ENCODE measurements at regions not wholly inside any gene's neighbourhood (a gene's known extent, or its start where the extent isn't known, plus 50 kb on each side); places are given as distances from the start of the nearest gene placed in this dataset.
A peak's percentile ranks its signal among the peaks of the same experiment; 100 is the strongest.

DNA sequence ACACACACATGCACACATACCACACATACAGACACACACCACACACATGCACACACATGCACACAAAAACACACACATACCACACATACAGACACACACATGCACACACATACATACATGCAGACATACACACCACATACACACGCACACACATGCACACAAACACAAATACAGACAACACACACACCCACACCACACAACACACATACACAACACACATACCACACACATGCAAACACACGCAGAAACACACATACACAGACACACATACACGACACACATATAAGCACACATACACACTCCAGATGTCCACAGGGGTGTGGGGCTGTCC is 60.1 kb upstream of the PPP2R2D start:
- no peaks in the 10 kb centered on the region for H3K4me1 ChIP-seq
- no peak overlapping the region for H3K27ac ChIP-seq
- intact Hi-C loops (cut with DNase I; ENCODE audit: low total_unique reads): no loop called here
- peak in 1 of 2 donors; percentile 4 for DNase-seq
- H3K9me3 ChIP-seq: peaks cover 0 to under 1% (median 0%) of the 10 kb centered on the region in 3 donors
- H3K27me3 ChIP-seq: peaks cover 0 to 2% of the 10 kb centered on the region in 2 donors
- H3K4me3 ChIP-seq: no peak overlapping the region
- TF ChIP-seq, protein P1, sequence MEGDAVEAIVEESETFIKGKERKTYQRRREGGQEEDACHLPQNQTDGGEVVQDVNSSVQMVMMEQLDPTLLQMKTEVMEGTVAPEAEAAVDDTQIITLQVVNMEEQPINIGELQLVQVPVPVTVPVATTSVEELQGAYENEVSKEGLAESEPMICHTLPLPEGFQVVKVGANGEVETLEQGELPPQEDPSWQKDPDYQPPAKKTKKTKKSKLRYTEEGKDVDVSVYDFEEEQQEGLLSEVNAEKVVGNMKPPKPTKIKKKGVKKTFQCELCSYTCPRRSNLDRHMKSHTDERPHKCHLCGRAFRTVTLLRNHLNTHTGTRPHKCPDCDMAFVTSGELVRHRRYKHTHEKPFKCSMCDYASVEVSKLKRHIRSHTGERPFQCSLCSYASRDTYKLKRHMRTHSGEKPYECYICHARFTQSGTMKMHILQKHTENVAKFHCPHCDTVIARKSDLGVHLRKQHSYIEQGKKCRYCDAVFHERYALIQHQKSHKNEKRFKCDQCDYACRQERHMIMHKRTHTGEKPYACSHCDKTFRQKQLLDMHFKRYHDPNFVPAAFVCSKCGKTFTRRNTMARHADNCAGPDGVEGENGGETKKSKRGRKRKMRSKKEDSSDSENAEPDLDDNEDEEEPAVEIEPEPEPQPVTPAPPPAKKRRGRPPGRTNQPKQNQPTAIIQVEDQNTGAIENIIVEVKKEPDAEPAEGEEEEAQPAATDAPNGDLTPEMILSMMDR (IDR thresholded peaks at IDR 0.05): no peak
- H3K36me3 ChIP-seq: no peaks in the 10 kb centered on the region

DNA sequence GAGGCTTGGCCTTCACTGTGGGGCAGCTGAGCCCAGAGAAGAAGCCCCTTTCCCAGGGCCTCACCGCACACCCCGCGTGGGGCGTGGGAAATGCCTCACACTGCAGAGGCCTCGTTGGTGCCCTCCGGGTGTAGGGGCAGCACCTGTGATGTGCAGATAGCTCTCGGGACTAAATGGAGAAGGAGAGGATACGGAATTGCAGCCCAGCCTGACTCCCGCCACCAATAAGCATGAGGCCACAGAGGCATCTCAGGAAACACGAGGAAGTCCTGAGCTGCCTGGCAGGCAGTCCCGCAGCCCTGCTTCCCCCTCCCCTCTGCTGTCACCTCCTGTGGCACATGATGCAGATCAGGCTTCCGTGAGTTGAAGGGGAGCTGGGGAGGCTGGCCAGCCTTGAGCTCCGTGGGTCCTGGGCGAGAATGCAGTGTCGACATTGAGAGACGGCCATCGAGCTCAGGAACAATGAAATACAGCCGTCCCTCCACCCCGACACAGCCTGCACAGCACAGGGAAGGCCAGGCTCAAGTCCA is 59.6 kb upstream of the PPP2R2D start:
- H3K27me3 ChIP-seq: peaks cover 0 to 3% of the 10 kb centered on the region in 2 donors
- H3K27ac ChIP-seq: no peak overlapping the region
- H3K4me1 ChIP-seq: no peaks in the 10 kb centered on the region
- TF ChIP-seq, protein P1 (IDR thresholded peaks at IDR 0.05): no peak
- DNase-seq: peak in 1 of 2 donors; percentile 40
- no peaks in the 10 kb centered on the region for H3K9me3 ChIP-seq
- intact Hi-C loops (cut with DNase I; ENCODE audit: low total_unique reads): no loop called here
- H3K36me3 ChIP-seq: no peaks in the 10 kb centered on the region
- no peak overlapping the region for H3K4me3 ChIP-seq

DNA sequence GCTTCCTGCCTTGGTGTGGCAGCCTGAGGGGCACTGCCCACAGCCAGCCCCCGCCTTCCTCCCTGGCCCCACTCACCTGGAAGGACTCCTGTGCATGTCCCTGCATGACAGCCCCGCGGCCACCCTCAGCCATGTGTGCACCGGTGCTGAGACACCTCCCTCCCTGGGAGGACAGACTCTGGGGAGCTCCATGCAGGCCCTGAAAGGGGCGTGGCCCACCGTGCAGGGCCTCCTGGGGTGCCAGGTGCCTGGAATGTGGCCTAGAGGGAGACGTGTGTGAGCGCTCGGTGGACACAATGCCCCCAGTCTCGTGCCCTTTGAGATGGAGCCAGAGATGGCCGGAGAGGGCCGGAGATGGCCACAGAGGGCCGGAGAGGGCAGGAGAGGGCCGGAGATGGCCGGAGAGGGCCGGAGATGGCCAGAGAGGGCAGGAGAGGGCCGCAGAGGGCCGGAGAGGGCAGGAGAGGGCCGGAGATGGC is 59.1 kb upstream of the PPP2R2D start:
- Histone ChIP-seq H3K4me3 (no peak overlapping the region), H3K4me1 (no peaks in the 10 kb centered on the region), H3K36me3 (no peaks in the 10 kb centered on the region), H3K27me3 (peaks cover 0 to 8% of the 10 kb centered on the region in 2 donors), H3K27ac (no peak overlapping the region), H3K9me3 (no peaks in the 10 kb centered on the region)
- DNase-seq: peak; percentile 15 to 58
- TF ChIP-seq, protein P1 (IDR thresholded peaks at IDR 0.05): no peak
- intact Hi-C loops (cut with DNase I; ENCODE audit: low total_unique reads): no loop called here

DNA sequence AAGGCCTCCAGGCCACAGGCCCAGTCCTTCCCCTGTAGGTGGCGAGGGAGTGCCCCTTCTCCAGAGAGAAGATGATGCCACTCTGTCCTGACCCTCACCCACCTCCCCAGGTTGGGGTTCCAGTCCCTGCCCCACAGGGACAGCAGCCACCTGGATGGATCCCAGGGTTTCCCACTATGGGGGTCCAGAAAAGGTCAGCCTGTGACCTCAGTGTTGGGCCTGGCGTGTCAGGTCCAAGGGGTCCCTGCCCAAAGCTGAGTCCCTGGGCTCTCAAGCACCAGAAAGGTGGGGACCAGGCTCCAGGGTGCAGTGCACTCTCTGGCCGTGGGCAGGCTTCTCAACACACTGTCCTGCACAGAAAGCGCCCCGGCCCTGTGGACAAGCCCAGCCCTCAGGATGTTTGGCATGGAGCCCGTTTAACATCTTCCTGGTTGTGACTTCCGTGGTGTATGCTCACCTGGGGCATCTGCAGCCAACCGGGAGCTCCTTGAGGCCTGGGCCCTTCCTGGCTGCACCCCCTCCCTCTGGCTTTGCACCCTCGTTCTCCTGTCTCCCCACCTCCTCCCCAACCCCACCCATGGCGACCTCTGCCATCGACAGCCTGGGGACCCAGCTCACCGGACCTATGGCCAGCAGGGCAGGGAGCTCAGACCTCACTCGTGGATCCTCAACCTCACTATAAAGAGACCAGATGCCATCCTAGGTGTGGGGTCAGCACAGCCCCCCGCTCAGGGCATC is 58.3 kb upstream of the PPP2R2D start:
- H3K27me3 ChIP-seq: peaks cover 0 to 11% of the 10 kb centered on the region in 2 donors
- peak; percentile 10 to 59 for DNase-seq
- intact Hi-C loops (cut with DNase I; ENCODE audit: low total_unique reads): no loop called here

DNA sequence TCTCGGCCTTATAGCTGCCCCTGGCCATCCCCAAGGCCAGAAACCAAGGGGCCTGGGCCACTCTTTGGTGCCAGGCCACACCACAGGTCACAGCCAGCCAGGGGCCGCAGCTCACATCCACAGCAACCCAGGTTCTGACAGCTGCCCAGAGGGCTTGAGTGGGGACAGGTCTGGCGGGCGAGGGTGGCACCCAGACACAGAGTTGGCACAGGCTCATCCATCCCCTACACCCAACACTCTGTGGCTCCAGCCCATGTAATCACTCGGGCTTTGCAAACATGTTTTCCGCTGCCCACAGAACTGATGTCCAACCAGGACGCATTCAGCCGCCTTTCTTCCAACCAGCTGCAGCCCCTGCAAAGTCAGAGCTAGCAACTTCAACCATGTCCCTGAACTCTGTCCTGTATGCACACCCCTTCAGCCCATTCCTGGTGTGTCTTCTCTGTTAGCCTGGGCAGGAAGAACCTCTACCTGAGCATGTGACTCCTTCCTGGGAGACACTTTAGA is 57.7 kb upstream of the PPP2R2D start:
- TF ChIP-seq, protein P1 (IDR thresholded peaks at IDR 0.05): no peak
- Histone ChIP-seq H3K36me3 (no peaks in the 10 kb centered on the region), H3K27me3 (peaks cover 0 to 12% of the 10 kb centered on the region in 2 donors), H3K27ac (no peak overlapping the region), H3K4me1 (no peaks in the 10 kb centered on the region), H3K9me3 (no peaks in the 10 kb centered on the region), H3K4me3 (no peak overlapping the region)
- intact Hi-C loops (cut with DNase I; ENCODE audit: low total_unique reads): no loop called here
- DNase-seq: no peak

More for the DNA sequence above, 58.3 kb upstream of the PPP2R2D start:
- no peaks in the 10 kb centered on the region for H3K36me3 ChIP-seq
- TF ChIP-seq, protein P1 (IDR thresholded peaks at IDR 0.05): no peak
- no peaks in the 10 kb centered on the region for H3K4me1 ChIP-seq
- H3K9me3 ChIP-seq: no peaks in the 10 kb centered on the region
- H3K27ac ChIP-seq: no peak overlapping the region
- H3K4me3 ChIP-seq: no peak overlapping the region

Measured in tibial artery (tissue), 4 donors.